ENCODE measurements at regions not wholly inside any gene's neighbourhood (a gene's known extent, or its start where the extent isn't known, plus 50 kb on each side); places are given as distances from the start of the nearest gene placed in this dataset.
"Not testable (repeated sequence)": the region's sequence is repeated elsewhere in the genome, so short reads cannot be mapped to it uniquely, and the experiment has no call there.

GRCh38 chr1:38658883-38659282 is 200.7 kb downstream of the RRAGC start:
- no peak for DNase-seq

- no peak for DNase-seq
Observed at GRCh38 chr1:38657873-38658272, 201.7 kb downstream of the RRAGC start.

DNA sequence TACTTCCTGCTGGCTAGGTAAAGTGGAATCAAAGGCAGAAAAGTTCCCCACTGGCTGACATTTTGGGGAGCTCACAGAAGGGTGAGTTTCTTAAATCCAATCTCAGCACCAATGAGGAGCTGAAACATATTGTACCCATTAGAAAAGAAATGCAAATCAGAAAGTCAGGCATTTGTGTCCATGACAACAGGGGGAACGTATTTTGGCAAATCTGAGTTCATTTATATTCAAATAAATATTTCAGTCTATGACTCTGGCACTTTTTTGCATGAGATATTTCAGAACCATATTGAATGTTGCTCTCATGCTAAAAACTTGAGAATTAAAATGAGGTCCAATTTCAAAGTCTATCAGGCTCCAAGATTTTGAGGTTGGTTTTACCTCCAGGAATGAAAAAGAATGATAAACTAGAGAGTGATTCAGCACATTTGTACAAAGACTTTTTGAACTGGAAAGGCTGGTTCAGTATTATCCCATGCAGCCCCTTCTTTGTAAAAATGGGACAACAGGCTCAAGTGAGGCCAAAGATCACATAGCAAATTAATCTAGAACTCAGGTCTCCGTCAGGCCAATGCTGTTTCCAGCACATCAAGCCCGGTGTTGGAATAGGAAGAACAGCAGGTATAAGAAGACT is 202.2 kb downstream of the RRAGC start:
- DNase-seq = no peak

DNA sequence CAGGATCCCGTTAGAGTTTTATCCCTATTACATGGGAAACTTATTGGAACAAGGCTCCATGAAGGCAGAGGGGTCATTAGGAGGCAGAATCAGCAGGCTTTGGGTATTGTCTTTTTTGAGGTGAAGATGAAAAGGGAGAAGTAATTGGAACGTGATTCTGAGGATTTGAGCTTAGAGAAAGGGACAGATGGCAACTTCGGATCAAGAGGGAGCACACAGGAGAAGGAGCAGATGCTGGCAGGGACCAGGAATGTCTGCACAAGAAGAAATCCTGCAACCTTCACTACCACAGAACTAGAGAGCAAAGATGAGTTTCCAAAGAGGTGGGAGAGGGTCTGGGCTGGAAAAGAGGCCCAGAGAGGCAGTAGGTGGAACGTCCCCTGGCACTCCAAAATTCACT is 202.8 kb downstream of the RRAGC start:
- DNase-seq = no peak

DNA sequence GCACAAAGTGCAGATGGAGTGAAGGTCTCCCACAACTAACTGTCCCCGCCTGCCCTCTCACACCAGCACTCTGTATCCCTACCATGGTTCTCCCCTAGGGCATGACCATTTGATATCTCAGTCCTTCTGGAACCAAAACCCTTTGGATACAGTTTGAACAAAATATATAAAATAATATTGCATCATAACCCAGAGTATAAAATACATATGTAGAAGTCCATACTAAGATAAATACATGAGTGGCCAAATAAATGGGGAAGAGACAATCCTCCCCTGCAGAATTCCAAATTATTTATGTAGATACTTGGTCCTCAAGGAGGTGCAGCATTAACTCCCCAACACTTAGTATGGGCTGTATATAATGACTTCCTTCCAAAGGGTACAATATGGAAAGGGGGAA is 207.4 kb downstream of the RRAGC start:
- no peak for DNase-seq

GRCh38 chr1:38651669-38652068 is 207.9 kb downstream of the RRAGC start:
- DNase-seq = no peak

DNA sequence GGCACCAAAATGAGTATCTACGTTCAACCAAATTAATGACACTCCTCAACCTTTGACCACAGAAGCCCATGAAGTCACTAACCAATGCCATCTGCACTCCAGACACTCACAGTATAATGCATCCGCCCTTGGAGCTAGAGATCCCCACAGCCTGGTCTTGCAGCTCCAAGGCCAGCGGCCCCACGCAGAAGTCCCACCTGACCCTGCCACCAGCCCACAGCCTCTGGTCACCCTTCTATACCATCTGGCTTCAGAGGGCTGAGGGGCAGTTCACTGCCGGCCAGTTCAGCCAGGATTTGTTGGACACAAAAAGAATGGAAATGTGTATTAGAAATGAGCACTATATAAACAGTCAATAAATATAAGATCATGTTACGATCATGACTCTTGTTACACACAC is 211.2 kb downstream of the RRAGC start:
- no peak for DNase-seq

GRCh38 chr1:38647341-38647740 is 212.2 kb downstream of the RRAGC start:
- not testable (repeated sequence) for DNase-seq

DNA sequence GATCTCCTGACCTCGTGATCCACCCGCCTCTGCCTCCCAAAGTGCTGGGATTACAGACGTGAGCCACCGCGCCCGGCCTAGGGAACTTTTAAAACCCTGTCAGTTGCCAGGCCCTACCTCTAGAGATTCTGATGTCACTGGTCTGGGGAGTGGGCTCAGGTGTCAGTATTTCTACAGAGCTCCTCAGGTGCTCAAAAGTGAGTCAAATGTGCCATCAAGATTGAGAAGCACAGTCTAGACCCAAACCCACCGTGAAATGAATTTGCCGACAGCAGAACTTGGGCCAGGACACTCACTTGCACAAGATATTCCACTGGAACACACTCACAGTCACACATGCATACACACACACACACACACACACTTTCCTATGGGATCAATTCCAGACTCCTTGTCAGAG is 215.5 kb downstream of the RRAGC start:
- DNase-seq = no peak

- no peak for DNase-seq
Observed at GRCh38 chr1:38641661-38642060, 217.9 kb downstream of the RRAGC start.

DNA sequence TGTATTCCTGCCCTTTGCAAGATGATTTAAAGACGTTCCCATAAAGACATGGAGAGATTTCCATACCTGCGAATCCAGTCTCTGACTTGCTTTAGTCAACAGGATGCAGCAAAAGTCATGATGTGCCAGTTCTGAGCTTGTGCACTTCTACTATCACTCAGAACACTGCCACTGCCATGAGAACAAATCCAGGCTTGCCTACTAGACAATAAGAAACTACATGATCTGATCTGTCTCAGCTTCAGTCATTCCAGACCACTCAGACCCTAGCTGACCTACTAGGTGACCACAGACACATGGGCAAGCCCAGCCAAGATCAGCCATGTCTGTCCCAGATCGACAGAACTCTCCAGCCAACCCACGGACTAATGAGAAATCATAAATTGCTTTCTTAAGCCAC is 219.2 kb downstream of the RRAGC start:
- DNase-seq = no peak

GRCh38 chr1:38628241-38628640 is 231.3 kb downstream of the RRAGC start:
- no peak for DNase-seq

DNA sequence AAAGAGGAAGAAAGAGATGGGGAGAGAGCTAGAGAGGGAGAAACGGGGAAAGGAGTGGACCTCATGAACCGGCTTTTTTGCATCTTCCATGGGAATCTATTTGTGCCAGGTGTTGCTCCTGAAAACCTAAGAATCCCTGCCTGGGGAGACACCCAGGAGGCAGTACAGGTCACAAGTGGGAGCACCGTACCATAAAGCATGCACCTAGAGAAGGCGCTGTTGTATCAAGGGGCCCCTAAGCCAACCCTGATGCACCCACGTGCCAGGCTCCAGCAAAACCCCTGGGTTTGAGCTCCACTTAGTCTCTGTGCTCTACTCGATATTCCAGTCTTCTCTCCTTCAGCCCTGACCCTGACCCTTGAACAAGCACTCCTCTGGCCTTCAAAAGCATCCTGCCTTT is 233.6 kb downstream of the RRAGC start:
- DNase-seq = no peak

DNA sequence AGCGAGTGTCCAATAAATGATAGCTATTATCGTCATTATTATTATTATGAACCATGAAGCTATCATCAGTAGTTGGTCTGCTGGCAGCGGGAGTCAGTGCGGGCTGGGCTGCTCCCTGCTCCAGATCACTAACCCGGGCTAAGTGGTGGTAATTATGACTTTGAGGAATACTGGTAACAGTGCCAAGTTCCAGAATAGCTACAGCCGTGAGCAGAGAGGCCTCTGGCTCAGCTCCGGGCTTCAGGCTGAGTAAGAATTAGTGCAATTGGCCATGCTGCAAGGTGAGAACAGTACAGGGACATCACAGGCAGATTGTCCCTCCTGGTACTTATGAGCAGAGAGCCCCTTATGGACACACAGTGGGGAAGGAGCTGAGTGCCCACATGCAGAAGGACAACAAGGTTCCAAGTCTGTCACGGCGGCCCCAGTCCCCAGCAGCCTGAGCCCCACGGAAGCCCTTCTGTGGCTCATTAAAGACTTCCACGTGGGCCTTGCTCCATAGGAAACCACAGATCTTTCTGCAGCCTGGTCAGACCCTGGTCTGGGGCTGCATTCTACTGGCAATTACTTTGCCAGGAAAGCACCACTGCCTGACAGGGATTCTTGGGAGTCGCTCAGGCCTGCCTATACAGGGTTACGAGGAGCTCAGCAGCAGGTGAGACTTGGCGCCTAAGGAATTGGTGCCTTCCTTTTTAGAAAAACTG is 235.1 kb downstream of the RRAGC start:
- no peak for DNase-seq

DNA sequence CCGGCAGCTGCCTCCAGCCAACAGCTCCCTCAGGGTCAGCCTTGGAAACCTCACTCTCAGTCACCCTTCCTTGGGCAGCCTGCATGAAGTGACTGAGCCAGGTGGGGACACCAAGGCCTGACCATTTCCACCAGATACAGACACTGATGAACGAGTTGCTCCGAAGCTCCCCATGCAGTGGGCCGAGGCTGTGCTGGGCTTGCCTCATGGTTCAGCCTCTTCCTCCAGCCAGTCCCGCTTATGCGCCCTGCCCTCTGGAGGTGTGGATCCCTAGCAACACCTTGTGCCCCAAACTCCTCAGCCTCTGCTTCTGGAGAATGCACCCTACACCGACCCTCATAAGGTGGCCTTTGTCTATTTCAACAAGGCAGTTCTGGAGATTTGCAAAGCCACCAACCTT is 236.0 kb downstream of the RRAGC start:
- DNase-seq = no peak

GRCh38 chr1:38622197-38622596 is 237.4 kb downstream of the RRAGC start:
- no peak for DNase-seq

GRCh38 chr1:38616846-38617245 is 242.7 kb downstream of the RRAGC start:
- no peak for DNase-seq

GRCh38 chr1:38615680-38616079 is 243.9 kb downstream of the RRAGC start:
- peak in 1 of 3 donors; percentile 4 for DNase-seq

DNA sequence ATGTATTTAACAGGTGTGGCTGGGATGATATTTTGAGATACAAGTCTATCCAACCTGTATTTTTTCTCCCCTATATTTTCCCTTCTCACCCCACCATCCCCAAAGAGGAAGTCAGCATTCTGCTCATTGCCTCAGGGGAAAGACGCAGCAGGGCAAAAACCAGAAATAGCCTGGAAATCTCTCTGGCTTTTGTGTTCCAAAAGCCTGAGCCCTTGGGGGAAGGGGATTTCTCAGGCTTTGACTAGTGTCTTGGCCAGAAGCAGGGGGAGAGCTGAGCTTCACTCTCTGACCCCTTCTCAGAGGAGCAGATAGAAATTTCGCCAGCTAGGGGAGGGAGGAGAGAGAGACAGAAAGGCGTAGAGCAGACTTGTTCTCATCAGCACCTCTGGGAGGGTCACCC is 244.7 kb downstream of the RRAGC start:
- no peak for DNase-seq

DNA sequence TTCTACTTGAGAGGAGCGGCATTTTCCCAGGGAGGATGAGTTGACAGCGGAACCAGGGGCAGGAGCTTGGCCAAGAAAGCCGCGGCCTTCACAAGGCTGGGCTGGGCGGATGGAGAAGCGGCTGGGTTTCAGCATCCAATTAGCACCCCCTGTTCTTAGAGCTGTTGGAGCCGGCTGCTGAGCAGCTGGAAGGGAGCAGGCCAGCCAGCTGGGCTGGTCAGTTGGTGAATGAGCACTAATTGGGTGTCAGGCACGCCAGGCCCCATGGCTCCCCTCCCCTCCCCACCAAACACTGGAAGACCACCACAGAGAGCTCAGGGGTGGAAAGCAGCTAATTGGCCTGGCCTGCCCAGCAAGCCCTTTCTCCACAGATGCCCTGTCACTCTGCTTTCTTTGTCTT is 245.6 kb downstream of the RRAGC start:
- DNase-seq = no peak

GRCh38 chr1:38612951-38613350 is 246.6 kb downstream of the RRAGC start:
- no peak for DNase-seq

DNA sequence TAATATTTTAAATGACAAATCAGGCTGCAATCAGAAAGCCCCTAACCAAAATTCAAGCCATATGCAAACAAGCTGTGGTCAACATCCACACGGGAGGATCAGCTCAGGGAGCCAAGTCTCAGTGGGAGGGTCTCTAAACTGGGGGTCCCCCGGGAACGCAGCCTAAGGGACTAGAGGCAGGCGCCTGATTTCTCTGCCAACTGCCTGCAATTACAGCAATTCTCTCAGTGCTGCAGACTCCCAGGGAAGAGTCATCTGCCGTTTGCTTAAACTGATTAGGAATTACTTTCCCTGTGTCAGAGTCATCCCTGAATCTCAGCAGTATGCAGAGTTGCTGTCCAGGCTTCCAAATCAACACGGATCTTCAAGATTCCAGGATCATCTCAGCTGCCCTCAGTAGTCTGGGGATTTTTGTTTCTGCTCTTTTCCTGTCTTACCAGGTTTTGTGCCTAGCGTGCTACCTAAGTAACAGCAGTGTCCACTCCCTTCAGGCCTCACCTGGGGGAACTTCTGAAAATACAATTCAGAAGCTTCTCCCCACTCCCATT is 247.8 kb downstream of the RRAGC start:
- no peak for DNase-seq

DNA sequence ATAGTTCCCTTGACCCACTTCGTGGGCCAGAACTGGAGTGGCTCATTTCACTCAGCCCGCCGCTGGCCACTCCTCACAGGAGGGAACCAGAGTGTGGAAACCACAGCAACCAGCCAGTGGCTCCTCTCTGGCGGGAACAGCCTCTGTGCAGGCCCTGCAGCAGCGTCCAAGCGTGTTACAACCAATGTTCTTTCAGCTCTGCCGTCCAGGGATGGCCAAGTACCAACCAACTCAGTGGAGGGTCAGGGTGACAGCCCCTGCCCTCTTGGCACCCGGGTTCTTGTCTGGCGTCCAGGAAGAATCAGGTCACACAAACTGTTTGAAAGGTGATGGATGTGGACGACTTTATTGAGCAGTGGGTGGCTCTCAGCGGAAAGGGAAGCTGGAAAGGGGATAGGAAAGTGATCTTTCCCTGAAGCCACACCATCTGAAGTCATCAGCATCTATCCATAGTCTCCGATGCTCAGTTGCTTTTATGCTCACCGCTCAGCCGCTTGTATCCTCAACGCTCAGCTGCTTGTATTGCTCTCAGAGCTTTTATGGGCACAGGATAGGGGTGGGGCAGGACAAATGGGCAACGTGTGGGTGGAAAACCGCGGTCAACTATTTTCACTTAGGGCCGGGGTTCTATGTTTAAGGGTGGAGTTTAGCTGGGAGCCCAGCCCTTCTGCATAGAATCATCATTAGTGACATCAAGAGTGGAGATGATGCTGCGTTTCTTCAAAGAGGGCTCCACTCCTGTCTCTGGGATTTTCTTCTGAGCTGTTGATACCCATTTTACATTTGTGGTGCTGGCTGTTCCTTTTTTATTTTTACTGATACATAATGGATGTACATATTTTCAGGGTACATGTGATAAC is 250.2 kb downstream of the RRAGC start:
- no peak for DNase-seq

Measured in suppressor macrophage treated with lipopolysaccharide for 1 hour (primary cell).